Lung (tissue), 11 donors: ENCODE measurements at regions not wholly inside any gene's neighbourhood (a gene's known extent, or its start where the extent isn't known, plus 50 kb on each side); places are given as distances from the start of the nearest gene placed in this dataset.

Source experiments
- ATAC-seq: fragments of 200-7000 bp; cut with Tn5 transposase; one replicate; pipeline ENCODE4 v1.9.1; 2020; ENCODE audit warnings: moderate number of reproducible peaks; ENCODE audit not compliant: insufficient read depth, low FRiP score
- DNase-seq, 3 donors: peaks; one replicate each; pipeline ENCODE4 v3.0.0-alpha.2; 2013 to 2017
- H3K27ac ChIP-seq, 2 donors: one replicate each; pipeline ENCODE4 v1.5.1; 2013; ENCODE audit warnings: mild to moderate bottlenecking in 2 of 2, moderate library complexity in 2 of 2, control low read depth in 1 of 2, inconsistent platforms in 1 of 2, low read depth in 1 of 2, low read length in 1 of 2
- H3K27me3 ChIP-seq, 3 donors: one replicate each; pipeline ENCODE4 v1.5.1; 2013; ENCODE audit warnings: low read length in 2 of 3; ENCODE audit not compliant: control insufficient read depth in 3 of 3, insufficient read depth in 3 of 3
- H3K36me3 ChIP-seq, 4 donors: one replicate each; pipeline ENCODE4 v1.5.1; 2013; ENCODE audit warnings: low read length in 4 of 4, mild to moderate bottlenecking in 1 of 4, moderate library complexity in 1 of 4; ENCODE audit not compliant: control insufficient read depth in 4 of 4, insufficient read depth in 4 of 4
- H3K4me1 ChIP-seq, 5 donors: one replicate each; pipeline ENCODE4 v1.5.1; 2013; ENCODE audit warnings: low read length in 5 of 5, mild to moderate bottlenecking in 2 of 5, moderate library complexity in 1 of 5; ENCODE audit not compliant: control insufficient read depth in 5 of 5, insufficient read depth in 5 of 5
- H3K4me3 ChIP-seq: one replicate; pipeline ENCODE4 v1.5.1; 2013; ENCODE audit warnings: mild to moderate bottlenecking, control low read depth, moderate library complexity
- H3K9ac ChIP-seq, 2 donors: one replicate each; pipeline ENCODE4 v1.5.1; 2013; ENCODE audit warnings: low read length in 2 of 2, control low read depth in 1 of 2; ENCODE audit not compliant: insufficient read depth in 1 of 2
- H3K9me3 ChIP-seq, 4 donors: one replicate each; pipeline ENCODE4 v1.5.1; 2013; ENCODE audit warnings: low read length in 3 of 4, mild to moderate bottlenecking in 1 of 4, moderate library complexity in 1 of 4; ENCODE audit not compliant: control insufficient read depth in 4 of 4, insufficient read depth in 3 of 4
- WGBS, 2 donors: extraction: QIAGEN DNeasy Blood & Tissue Kit; methylation state at CpG; one replicate each; pipeline ENCODE4 v1.1.7; 2013; 5-methylcytosine and 5-hydroxymethylcytosine counted together
- TF ChIP-seq, protein P1 (sequence below): IDR thresholded peaks from 2 replicates; pipeline ENCODE4 v1.5.1; 2012; ENCODE audit warnings: mild to moderate bottlenecking; ENCODE audit errors: control extremely low read depth, extremely low read depth
- donor health status: control.
- donor health status: control.
- donor health status: Bipolar disorder and iron deficiency.
- donor health status: healthy.
- donor health status: DM: yes; HTN: yes; CAD: no.

- Histone ChIP-seq H3K27me3 (no peaks in the 10 kb centered on the region), H3K4me3 (no peak overlapping the region), H3K27ac (no peak overlapping the region), H3K9ac (no peak overlapping the region), H3K4me1 (peaks cover 0 to 44% (median 20%) of the 10 kb centered on the region in 5 donors), H3K9me3 (no peaks in the 10 kb centered on the region), H3K36me3 (no peaks in the 10 kb centered on the region)
- TF ChIP-seq, protein P1, sequence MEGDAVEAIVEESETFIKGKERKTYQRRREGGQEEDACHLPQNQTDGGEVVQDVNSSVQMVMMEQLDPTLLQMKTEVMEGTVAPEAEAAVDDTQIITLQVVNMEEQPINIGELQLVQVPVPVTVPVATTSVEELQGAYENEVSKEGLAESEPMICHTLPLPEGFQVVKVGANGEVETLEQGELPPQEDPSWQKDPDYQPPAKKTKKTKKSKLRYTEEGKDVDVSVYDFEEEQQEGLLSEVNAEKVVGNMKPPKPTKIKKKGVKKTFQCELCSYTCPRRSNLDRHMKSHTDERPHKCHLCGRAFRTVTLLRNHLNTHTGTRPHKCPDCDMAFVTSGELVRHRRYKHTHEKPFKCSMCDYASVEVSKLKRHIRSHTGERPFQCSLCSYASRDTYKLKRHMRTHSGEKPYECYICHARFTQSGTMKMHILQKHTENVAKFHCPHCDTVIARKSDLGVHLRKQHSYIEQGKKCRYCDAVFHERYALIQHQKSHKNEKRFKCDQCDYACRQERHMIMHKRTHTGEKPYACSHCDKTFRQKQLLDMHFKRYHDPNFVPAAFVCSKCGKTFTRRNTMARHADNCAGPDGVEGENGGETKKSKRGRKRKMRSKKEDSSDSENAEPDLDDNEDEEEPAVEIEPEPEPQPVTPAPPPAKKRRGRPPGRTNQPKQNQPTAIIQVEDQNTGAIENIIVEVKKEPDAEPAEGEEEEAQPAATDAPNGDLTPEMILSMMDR, result no peak
- ATAC-seq (no peak), DNase-seq (no peak)
Measured at GRCh38 chr1:48054232-48054631, 57.0 kb upstream of the TRABD2B start.

GRCh38 chr1:48052923-48053291 is 55.7 kb upstream of the TRABD2B start:
- ATAC-seq, result no peak
- TF ChIP-seq, protein P1, result no peak
- 72 to 77% methylated on average over 1 of the region's 1 CpG for WGBS, 2 donors

GRCh38 chr1:48051466-48052126 is 54.4 kb upstream of the TRABD2B start:
- no peak overlapping the region for H3K9ac ChIP-seq
- no peak overlapping the region for H3K27ac ChIP-seq
- ATAC-seq (no peak), DNase-seq (no peak)
- no peaks in the 10 kb centered on the region for H3K27me3 ChIP-seq
- WGBS, 2 donors, result 73 to 75% methylated on average over 5 of the region's 5 CpGs
- no peaks in the 10 kb centered on the region for H3K9me3 ChIP-seq
- no peak overlapping the region for H3K4me3 ChIP-seq
- H3K4me1 ChIP-seq, result peaks cover 0 to 54% (median 21%) of the 10 kb centered on the region in 5 donors
- no peaks in the 10 kb centered on the region for H3K36me3 ChIP-seq
- TF ChIP-seq, protein P1, result no peak

More at GRCh38 chr1:48052923-48053291, 55.7 kb upstream of the TRABD2B start:
- Histone ChIP-seq H3K4me3 (no peak overlapping the region), H3K27ac (no peak overlapping the region), H3K9ac (no peak overlapping the region), H3K9me3 (no peaks in the 10 kb centered on the region), H3K36me3 (no peaks in the 10 kb centered on the region), H3K4me1 (peaks cover 0 to 54% (median 21%) of the 10 kb centered on the region in 5 donors), H3K27me3 (no peaks in the 10 kb centered on the region)
- DNase-seq, result no peak
